HFF-Myc (cell line): ENCODE measurements at regions not wholly inside any gene's neighbourhood (a gene's known extent, or its start where the extent isn't known, plus 50 kb on each side); places are given as distances from the start of the nearest gene placed in this dataset.

Experiments used
- DNase-seq: peaks from one replicate; pipeline ENCODE4 v3.0.0-alpha.2; 2011; ENCODE audit warnings: low read depth; ENCODE audit errors: extremely low read depth
- H3K4me3 ChIP-seq: replicated peaks from 2 replicates; pipeline ENCODE4 v1.5.1; 2011; ENCODE audit warnings: low read depth, mild to moderate bottlenecking, control low read depth, low read length
- CTCF ChIP-seq: IDR thresholded peaks from 2 replicates; pipeline ENCODE4 v1.5.1; 2012; ENCODE audit warnings: mild to moderate bottlenecking, low read depth, low read length, control low read depth; ENCODE audit errors: missing control alignments

DNA sequence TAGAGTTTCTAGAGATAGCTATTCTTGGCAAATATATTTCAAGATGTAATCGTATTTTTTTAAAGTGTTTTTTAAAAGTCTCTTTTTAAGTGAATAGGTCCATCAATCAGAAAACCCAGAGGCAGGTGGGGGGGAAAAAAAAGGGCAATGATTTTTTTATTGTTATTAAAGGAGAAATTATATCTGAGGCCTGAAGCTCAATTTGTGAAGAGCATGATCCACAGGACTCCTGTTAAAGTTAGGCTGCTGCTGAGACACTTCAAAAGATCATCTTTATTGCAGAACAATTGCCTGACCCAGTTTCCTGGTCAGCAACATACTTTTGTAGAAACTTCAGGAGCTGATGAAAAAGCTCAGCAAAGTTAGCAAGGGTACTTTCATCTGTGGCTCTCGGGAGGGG lies 326.2 kb downstream of the RASEF start:
- no peak overlapping the region for H3K4me3 ChIP-seq
- no peak for TF ChIP-seq CTCF
- DNase-seq, result no peak

GRCh38 chr9:82745919-82746318 lies 317.0 kb downstream of the RASEF start:
- DNase-seq, result no peak
- no peak for TF ChIP-seq CTCF
- H3K4me3 ChIP-seq, result no peak overlapping the region

- DNase-seq, result no peak
- TF ChIP-seq CTCF, result no peak
- H3K4me3 ChIP-seq, result no peak overlapping the region
These were observed 312.5 kb downstream of the RASEF start for GRCh38 chr9:82750411-82750913.

DNA sequence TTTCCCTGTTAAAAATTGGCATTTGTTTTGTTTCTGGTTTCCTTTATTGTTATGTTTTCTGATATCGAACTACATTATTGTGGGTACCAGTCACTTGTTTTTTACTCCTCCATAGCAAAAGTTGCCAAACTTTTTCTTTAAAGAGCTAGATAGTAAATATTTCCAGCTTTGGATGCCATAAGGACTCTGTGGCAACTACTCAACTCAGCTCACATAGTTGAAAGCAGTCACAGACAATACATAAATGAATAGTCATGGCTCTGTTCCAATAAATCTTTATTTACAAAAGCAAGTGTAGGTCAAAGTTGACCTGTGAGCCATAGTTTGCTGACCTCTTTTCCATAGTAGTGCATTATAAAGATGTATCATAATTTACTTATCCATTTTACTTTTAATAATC lies 305.0 kb downstream of the RASEF start:
- DNase-seq, result no peak
- no peak for TF ChIP-seq CTCF
- H3K4me3 ChIP-seq, result no peak overlapping the region

DNA sequence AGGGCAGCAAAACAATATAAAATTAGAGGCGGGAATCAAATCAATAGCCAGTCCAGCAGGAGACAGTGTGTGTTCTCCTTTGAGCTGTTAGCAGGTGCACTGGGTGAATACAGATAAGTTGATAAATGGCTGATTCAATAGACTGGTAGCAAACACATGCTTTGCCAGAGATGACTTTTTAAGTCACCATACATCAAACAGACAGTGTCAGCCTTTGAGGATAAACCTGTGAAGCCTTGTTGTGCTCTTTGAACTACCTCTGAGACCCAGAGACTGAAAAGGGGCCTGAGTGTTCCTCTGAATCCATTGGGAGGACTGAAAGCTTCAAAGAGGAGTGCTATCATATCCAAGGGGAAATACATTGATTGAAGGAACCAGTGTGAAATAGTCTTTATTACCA lies 301.9 kb downstream of the RASEF start:
- TF ChIP-seq CTCF, result no peak
- no peak for DNase-seq

GRCh38 chr9:82761956-82762355 lies 301.0 kb downstream of the RASEF start:
- no peak for TF ChIP-seq CTCF
- DNase-seq, result no peak
- H3K4me3 ChIP-seq, result no peak overlapping the region

More for the DNA sequence above, 301.9 kb downstream of the RASEF start:
- no peak overlapping the region for H3K4me3 ChIP-seq

GRCh38 chr9:82763656-82764055 lies 299.3 kb downstream of the RASEF start:
- H3K4me3 ChIP-seq, result no peak overlapping the region
- DNase-seq, result no peak

More at GRCh38 chr9:82763656-82764055, 299.3 kb downstream of the RASEF start:
- no peak for TF ChIP-seq CTCF
